ENCODE measurements at regions not wholly inside any gene's neighbourhood (a gene's known extent, or its start where the extent isn't known, plus 50 kb on each side); places are given as distances from the start of the nearest gene placed in this dataset.

- H3K27ac Mint-ChIP-seq = no peak overlapping the region
- H4K20me1 ChIP-seq (ENCODE audit: control insufficient read depth, insufficient read depth, insufficient read length) = no peaks in the 10 kb centered on the region
- H3K36me3 Mint-ChIP-seq (ENCODE audit: insufficient read depth in 1 of 3, low read depth in 3 of 3) = no peaks in the 10 kb centered on the region
- no peak overlapping the region for H2BK15ac ChIP-seq (ENCODE audit: low read depth, low read length)
- no peak overlapping the region for H3K9ac ChIP-seq (ENCODE audit: extremely low read depth, insufficient read length, low read length)
- no peak overlapping the region for H2BK5ac ChIP-seq (ENCODE audit: insufficient read length, low read length)
- DNase-seq = no peak
- H3T11ph ChIP-seq (ENCODE audit: low read length) = no peak overlapping the region
- no peaks in the 10 kb centered on the region for H3K4me1 ChIP-seq (ENCODE audit: insufficient read depth, low read length)
- H3K14ac ChIP-seq (ENCODE audit: insufficient read depth, low read length) = no peak overlapping the region
- H2BK120ac ChIP-seq (ENCODE audit: low read depth, low read length, poor library complexity, severe bottlenecking) = no peak overlapping the region
- H4K91ac ChIP-seq (ENCODE audit: insufficient read length, low read depth, low read length) = no peak overlapping the region
- H3K79me2 ChIP-seq (ENCODE audit: insufficient read depth, low read length) = no peaks in the 10 kb centered on the region
- no peaks in the 10 kb centered on the region for H3K9me3 ChIP-seq (ENCODE audit: control insufficient read depth, low read depth, low read length)
- no peak overlapping the region for H3K4ac ChIP-seq (ENCODE audit: low read depth, low read length)
- H3K27me3 ChIP-seq (ENCODE audit: insufficient read depth, low read length) = no peaks in the 10 kb centered on the region
- no peaks in the 10 kb centered on the region for H3K4me1 Mint-ChIP-seq
- peaks cover 0 to 2% of the 10 kb centered on the region in 2 experiments; a peak in 2 of 5 replicates for H3K9me3 Mint-ChIP-seq
- H2AFZ ChIP-seq (ENCODE audit: low read length) = no peak overlapping the region
- no peaks in the 10 kb centered on the region for H3K27me3 Mint-ChIP-seq (ENCODE audit: low read depth)
- no peaks in the 10 kb centered on the region for H3K23me2 ChIP-seq (ENCODE audit: insufficient read length, low read depth, low read length, poor library complexity, severe bottlenecking)
- no peak overlapping the region for H4K5ac ChIP-seq (ENCODE audit: insufficient read length, low read depth, low read length)
- no peak overlapping the region for H3K27ac ChIP-seq (ENCODE audit: insufficient read length, low read depth, low read length)
- WGBS (ENCODE audit: extremely low coverage, insufficient read length, low lambda C conversion rate) = no CpG with 5 or more reads among the region's 3 CpGs
- no peak overlapping the region for H3K23ac ChIP-seq (ENCODE audit: insufficient read length, low read depth, low read length)
- no peak overlapping the region for H2BK20ac ChIP-seq (ENCODE audit: low read depth, low read length, poor library complexity, severe bottlenecking)
- TF ChIP-seq CTCF (conservative IDR thresholded peaks at IDR 0.05) = no peak
- H3K56ac ChIP-seq (ENCODE audit: insufficient read length, low read depth, low read length) = no peak overlapping the region
- no peak overlapping the region for H3K4me3 Mint-ChIP-seq
- no peak overlapping the region for H4K8ac ChIP-seq (replicated peaks; ENCODE audit: insufficient read length, low read depth, low read length)
- no peak overlapping the region for H3K18ac ChIP-seq (ENCODE audit: insufficient read length, low read depth, low read length)
- no peak overlapping the region for H2BK12ac ChIP-seq (ENCODE audit: insufficient read length, low read depth, low read length)
- no peak overlapping the region for H3K4me2 ChIP-seq (ENCODE audit: insufficient read depth, insufficient read length, low read length)
- H2AK5ac ChIP-seq (ENCODE audit: insufficient read length, low read length) = no peak overlapping the region
- no peaks in the 10 kb centered on the region for H3K79me1 ChIP-seq (ENCODE audit: insufficient read depth, low read depth, low read length, poor library complexity, severe bottlenecking)
These were observed 1638.3 kb upstream of the ZEB2 start for GRCh38 chr2:146158072-146158674.
